ENCODE measurements at regions not wholly inside any gene's neighbourhood (a gene's known extent, or its start where the extent isn't known, plus 50 kb on each side); places are given as distances from the start of the nearest gene placed in this dataset.
A peak's percentile ranks its signal among the peaks of the same experiment; 100 is the strongest.

DNA sequence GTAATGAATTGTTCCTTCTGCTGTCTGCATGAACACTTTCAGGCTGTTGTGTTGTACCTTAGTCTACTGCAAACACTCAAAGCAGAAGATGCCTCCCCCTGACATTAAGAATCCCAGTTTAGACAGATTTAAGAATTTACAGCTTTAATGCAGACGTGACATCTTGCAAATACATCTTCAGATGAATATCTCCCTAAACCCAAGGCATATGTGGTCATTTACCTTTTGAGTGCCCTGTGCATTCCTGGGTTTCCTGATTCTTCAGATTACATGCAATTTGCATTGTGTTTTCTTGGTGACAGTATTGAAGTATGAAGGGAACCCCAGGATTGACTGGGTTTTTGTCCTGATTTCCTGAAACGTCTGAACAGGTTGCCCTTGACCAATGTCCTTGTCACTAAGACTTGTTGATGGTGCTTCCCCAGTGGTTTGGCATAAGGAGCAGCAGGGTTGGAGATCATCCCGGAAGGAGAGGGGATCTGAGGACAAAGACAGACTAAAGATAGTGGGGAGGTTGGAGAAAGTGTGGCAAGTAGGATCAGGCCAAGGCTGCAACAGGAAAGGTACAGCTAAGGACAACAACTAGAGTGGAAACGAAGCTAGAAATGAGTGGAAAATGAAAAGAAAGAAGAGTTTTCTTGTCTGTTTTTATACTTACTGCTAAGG is 123.8 kb upstream of the RHOBTB1 start:
- TF ChIP-seq, protein P1, sequence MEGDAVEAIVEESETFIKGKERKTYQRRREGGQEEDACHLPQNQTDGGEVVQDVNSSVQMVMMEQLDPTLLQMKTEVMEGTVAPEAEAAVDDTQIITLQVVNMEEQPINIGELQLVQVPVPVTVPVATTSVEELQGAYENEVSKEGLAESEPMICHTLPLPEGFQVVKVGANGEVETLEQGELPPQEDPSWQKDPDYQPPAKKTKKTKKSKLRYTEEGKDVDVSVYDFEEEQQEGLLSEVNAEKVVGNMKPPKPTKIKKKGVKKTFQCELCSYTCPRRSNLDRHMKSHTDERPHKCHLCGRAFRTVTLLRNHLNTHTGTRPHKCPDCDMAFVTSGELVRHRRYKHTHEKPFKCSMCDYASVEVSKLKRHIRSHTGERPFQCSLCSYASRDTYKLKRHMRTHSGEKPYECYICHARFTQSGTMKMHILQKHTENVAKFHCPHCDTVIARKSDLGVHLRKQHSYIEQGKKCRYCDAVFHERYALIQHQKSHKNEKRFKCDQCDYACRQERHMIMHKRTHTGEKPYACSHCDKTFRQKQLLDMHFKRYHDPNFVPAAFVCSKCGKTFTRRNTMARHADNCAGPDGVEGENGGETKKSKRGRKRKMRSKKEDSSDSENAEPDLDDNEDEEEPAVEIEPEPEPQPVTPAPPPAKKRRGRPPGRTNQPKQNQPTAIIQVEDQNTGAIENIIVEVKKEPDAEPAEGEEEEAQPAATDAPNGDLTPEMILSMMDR (IDR thresholded peaks at IDR 0.05; ENCODE audit: low read length, missing control alignments), result no peak
- H3K4me3 ChIP-seq (replicated peaks; ENCODE audit: low read depth, low read length), result no peak overlapping the region
- no peak for DNase-seq (ENCODE audit: low read depth)

DNA sequence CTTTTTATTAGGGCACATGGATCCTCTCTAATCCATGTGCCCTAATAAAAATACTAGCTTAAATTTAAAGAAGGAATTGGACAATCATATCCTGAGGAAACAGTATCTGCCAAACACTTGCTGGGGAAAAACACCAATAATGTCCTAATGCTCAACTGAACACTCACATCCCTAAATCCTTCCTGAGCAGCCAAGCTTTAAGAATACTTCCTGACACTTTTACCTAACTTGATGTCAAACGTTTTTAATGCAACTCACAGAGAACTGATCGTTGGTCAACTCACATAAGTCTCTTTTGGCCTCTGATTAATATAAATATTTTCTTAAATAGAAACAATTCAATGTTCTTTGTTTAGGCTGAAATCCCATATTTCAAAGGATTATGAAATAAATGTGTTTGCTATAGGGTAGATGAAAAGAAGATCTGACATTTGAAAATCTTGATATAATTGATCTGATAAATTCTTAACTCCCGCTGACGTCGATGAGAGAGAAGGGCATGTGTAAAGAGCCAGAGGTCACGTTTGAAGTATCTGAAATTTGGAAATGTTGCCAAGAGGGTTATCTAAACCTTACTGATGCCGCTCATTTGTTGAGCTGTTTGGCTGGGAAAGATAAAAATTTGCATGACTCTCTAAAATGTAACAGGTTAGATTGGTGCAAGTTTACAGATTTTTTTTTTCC is 122.8 kb upstream of the RHOBTB1 start:
- TF ChIP-seq, protein P1 (IDR thresholded peaks at IDR 0.05; ENCODE audit: low read length, missing control alignments), result no peak
- H3K4me3 ChIP-seq (replicated peaks; ENCODE audit: low read depth, low read length), result no peak overlapping the region
- DNase-seq (ENCODE audit: low read depth), result no peak

DNA sequence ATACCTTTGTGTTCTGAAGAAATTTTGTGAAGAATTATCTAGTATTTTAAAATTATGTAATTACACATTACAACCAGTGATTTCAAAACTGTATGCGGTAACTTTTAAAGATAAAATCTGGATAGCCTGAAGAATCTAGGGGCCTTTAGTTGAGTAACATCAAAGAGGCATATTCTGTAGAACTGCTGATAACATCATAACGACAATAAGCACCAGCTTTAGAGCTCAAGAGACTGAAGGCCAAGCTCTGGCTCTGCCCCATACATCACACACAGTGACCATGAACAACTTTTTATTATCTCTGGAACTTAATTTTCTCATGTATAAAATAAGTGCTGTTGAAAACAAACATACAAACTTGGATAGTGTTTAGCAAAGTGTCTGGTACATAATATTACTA is 121.1 kb upstream of the RHOBTB1 start:
- DNase-seq (ENCODE audit: low read depth), result no peak
- TF ChIP-seq, protein P1 (IDR thresholded peaks at IDR 0.05; ENCODE audit: low read length, missing control alignments), result no peak
- H3K4me3 ChIP-seq (replicated peaks; ENCODE audit: low read depth, low read length), result no peak overlapping the region

DNA sequence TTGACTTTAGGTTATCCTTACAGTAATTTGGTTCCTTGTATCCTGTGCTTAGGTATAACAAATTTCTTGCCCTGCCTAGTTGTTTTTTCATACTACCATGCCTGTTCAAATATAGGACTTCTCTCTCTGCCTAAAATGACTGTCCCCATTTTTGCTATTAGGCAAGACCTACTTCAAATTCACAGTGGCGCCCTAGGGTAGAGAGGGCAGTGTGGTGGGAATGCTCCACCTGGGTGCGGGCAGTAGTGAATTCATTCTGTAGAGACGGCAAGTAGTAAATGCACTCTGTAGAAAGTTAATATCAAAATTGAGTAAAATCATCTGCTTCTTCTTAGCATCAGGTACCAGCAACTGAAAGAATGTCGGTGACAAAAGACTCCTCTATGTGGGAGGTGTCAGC is 120.4 kb upstream of the RHOBTB1 start:
- no peak for DNase-seq (ENCODE audit: low read depth)
- no peak overlapping the region for H3K4me3 ChIP-seq (replicated peaks; ENCODE audit: low read depth, low read length)
- TF ChIP-seq, protein P1 (IDR thresholded peaks at IDR 0.05; ENCODE audit: low read length, missing control alignments), result no peak

DNA sequence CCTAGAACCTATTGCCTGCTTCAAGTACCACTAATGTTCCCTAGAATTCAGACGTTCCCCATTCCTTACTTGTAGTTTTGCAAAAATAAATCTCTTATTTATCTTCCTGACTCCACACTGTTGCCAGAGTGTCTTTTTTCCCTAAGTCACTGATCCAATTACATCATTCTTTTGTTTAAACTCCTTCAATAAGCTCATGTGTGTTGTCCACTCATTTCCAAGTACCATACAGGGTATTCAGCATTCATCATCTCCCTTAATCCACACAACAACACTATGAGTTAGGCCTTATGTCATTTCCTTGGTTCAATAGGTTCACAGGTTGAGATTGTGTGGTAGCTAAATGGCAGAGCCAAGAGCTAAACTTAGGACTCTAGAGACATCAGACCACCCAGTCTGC is 119.9 kb upstream of the RHOBTB1 start:
- TF ChIP-seq, protein P1 (IDR thresholded peaks at IDR 0.05; ENCODE audit: low read length, missing control alignments), result no peak
- H3K4me3 ChIP-seq (replicated peaks; ENCODE audit: low read depth, low read length), result no peak overlapping the region
- peak; percentile 43 for DNase-seq (ENCODE audit: low read depth)

DNA sequence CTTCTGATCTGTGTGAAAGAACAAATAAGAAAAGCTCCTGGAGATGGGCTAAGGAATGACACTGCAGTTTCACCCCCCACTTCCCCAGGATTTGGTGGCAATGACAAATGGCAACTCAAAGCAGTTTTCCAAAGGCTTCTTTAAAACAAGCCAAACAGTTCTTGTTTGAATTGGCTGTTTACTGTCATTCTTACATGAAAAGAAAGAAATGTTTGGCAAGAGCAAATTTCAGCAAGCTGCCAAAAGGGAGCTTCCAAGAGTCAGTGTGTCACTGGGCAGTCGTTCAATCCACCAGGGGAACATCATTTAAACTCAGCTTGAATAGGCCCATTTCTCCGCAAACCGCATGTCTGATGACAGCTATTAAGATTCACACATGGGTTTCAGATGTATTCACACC is 119.0 kb upstream of the RHOBTB1 start:
- TF ChIP-seq, protein P1 (IDR thresholded peaks at IDR 0.05; ENCODE audit: low read length, missing control alignments), result no peak
- peak; percentile 29 for DNase-seq (ENCODE audit: low read depth)
- H3K4me3 ChIP-seq (replicated peaks; ENCODE audit: low read depth, low read length), result no peak overlapping the region

Measured in fibroblast of pulmonary artery (primary cell).